A549 (cell line): ENCODE measurements at regions not wholly inside any gene's neighbourhood (a gene's known extent, or its start where the extent isn't known, plus 50 kb on each side); places are given as distances from the start of the nearest gene placed in this dataset.

ENCODE experiments used
- ATAC-seq, 2 experiments: fragments of 200-7000 bp in 1 of 2; fragments of >200 bp in 1 of 2; cut with Nextera tagmentation in 1 of 2; cut with Tn5 transposase in 1 of 2; 3 replicates each; pipeline versions ENCODE4 v1.8.0 to v1.9.1; 2018 to 2020; ENCODE audit warnings: mild to moderate bottlenecking in 1 of 2, moderate library complexity in 1 of 2
- CTCF ChIA-PET: fragments of 300-600 bp; sonication (Branson Sonifier 250); formaldehyde crosslinking; extraction: SDS; loops from one replicate; lab custom pipeline; 2021; ENCODE audit warnings: antibody characterized with exemption, inconsistent platforms; lab: Yijun Ruan, JAX
- POLR2A ChIA-PET: fragments of 350-600 bp; formaldehyde crosslinking; extraction: SDS; loops from one replicate; lab custom pipeline; 2021; ENCODE audit warnings: antibody characterized with exemption, inconsistent platforms; lab: Yijun Ruan, JAX
- DNase-seq, 2 experiments: peaks; one replicate each; pipeline versions ENCODE4 v3.0.0 to v3.0.0-alpha.2; 2011 to 2016; ENCODE audit warnings: low read depth in 1 of 2, low spot score in 1 of 2
- FAIRE-seq: peaks from 2 replicates; lab custom pipeline; 2011; peaks lifted over from hg19 to GRCh38; lab: Jason Lieb, UNC
- H3K27ac ChIP-seq, 2 experiments: fragments of >200 bp; sonication (Bioruptor Twin); formaldehyde crosslinking; 3 replicates each; pipeline ENCODE4 v1.5.1; 2016 to 2017
- H3K4me1 ChIP-seq: fragments of >200 bp; sonication (Bioruptor Twin); formaldehyde crosslinking; 3 replicates; pipeline ENCODE4 v1.6.1; 2016
- H3K4me2 ChIP-seq: fragments of >200 bp; sonication (Bioruptor Twin); formaldehyde crosslinking; 3 replicates; pipeline ENCODE4 v1.6.1; 2016
- H3K4me3 ChIP-seq: fragments of >200 bp; sonication (Bioruptor Twin); formaldehyde crosslinking; 3 replicates; pipeline ENCODE4 v1.5.1; 2016
- H3K9me3 ChIP-seq: fragments of >200 bp; sonication (Bioruptor Twin); formaldehyde crosslinking; 3 replicates; pipeline ENCODE4 v1.6.1; 2016
- BCL3 ChIP-seq: fragments of >200 bp; sonication (Bioruptor Twin); formaldehyde crosslinking; IDR thresholded peaks from 3 replicates; pipeline ENCODE4 v1.6.1; 2016
- BHLHE40 ChIP-seq: IDR thresholded peaks from 2 replicates; pipeline ENCODE4 v1.6.1; 2012; ENCODE audit warnings: low read depth, low read length, inconsistent platforms
- CHD2 ChIP-seq: fragments of 150-350 bp; IDR thresholded peaks from 2 replicates; pipeline ENCODE4 v1.6.1; 2014; ENCODE audit warnings: low read length; ENCODE audit not compliant: partially characterized antibody
- CHD4 ChIP-seq: fragments of 200-600 bp; sonication (generic); IDR thresholded peaks from 2 replicates; pipeline ENCODE4 v1.6.1; 2016; ENCODE audit warnings: antibody characterized with exemption, mild to moderate bottlenecking, borderline replicate concordance
- E2F6 ChIP-seq: IDR thresholded peaks from 2 replicates; pipeline ENCODE4 v1.6.1; 2012; ENCODE audit warnings: low read depth, borderline replicate concordance
- EP300 ChIP-seq, 2 experiments: fragments of >200 bp; sonication (Bioruptor Twin); formaldehyde crosslinking; IDR thresholded peaks; 2 replicates in 1 of 2; 3 replicates in 1 of 2; pipeline ENCODE4 v1.6.1; 2016 to 2017
- FOXS1 ChIP-seq: fragments of 250-450 bp; sonication (Bioruptor Pico); IDR thresholded peaks from 2 replicates; pipeline ENCODE4 v1.5.0; 2020; ENCODE audit warnings: mild to moderate bottlenecking, moderate library complexity
- HOXA7 ChIP-seq: fragments of 250-450 bp; sonication (Bioruptor Pico); IDR thresholded peaks from 2 replicates; pipeline ENCODE4 v1.5.0; 2020; ENCODE audit warnings: mild to moderate bottlenecking, moderate library complexity
- JUN ChIP-seq, 2 experiments: fragments of >200 bp; sonication (Bioruptor Twin); formaldehyde crosslinking; IDR thresholded peaks; 2 replicates in 1 of 2; 3 replicates in 1 of 2; pipeline ENCODE4 v1.6.1; 2016 to 2017
- MAFK ChIP-seq: fragments of 450-650 bp; IDR thresholded peaks from 2 replicates; pipeline ENCODE4 v1.6.1; 2014; ENCODE audit not compliant: partially characterized antibody
- NFE2L2 ChIP-seq: fragments of 150-350 bp; conservative IDR thresholded peaks from 2 replicates; pipeline ENCODE4 v1.6.1; 2014; ENCODE audit warnings: low read length
- POLR2AphosphoS2 ChIP-seq: conservative IDR thresholded peaks from 2 replicates; pipeline ENCODE4 v1.6.1; 2012; ENCODE audit warnings: low read length, improper control_type of control experiment, inconsistent platforms
- RAD21 ChIP-seq, 2 experiments: fragments of >200 bp in 1 of 2; sonication (Bioruptor Twin) in 1 of 2; formaldehyde crosslinking in 1 of 2; IDR thresholded peaks in 1 of 2; conservative IDR thresholded peaks in 1 of 2; 2 replicates in 1 of 2; 3 replicates in 1 of 2; pipeline ENCODE4 v1.6.1; 2012 to 2018; ENCODE audit warnings: inconsistent platforms in 1 of 2
- RARB ChIP-seq: fragments of 250-450 bp; sonication (Bioruptor Pico); IDR thresholded peaks from 2 replicates; pipeline ENCODE4 v1.8.0; 2021; ENCODE audit warnings: mild to moderate bottlenecking, moderate library complexity
- SMC3 ChIP-seq: fragments of >200 bp; sonication (Bioruptor Twin); formaldehyde crosslinking; IDR thresholded peaks from 3 replicates; pipeline ENCODE4 v1.6.1; 2018; ENCODE audit warnings: inconsistent platforms
- TP53 ChIP-seq: fragments of 250-450 bp; sonication (Bioruptor Pico); IDR thresholded peaks from 2 replicates; pipeline ENCODE4 v1.5.0; 2021; ENCODE audit warnings: mild to moderate bottlenecking, moderate library complexity
- ZNF302 ChIP-seq: fragments of 250-450 bp; sonication (Bioruptor Pico); IDR thresholded peaks from 2 replicates; pipeline ENCODE4 v1.9.0; 2021; ENCODE audit warnings: inconsistent platforms, mild to moderate bottlenecking, moderate library complexity
- WGBS: methylation state at CpG from one replicate; pipeline ENCODE4 v1.1.6; 2017; ENCODE audit errors: missing lambda C conversion rate; 5-methylcytosine and 5-hydroxymethylcytosine counted together
- TF ChIP-seq, protein P1 (sequence below): fragments of 450-650 bp; IDR thresholded peaks from 2 replicates; pipeline ENCODE4 v1.6.1; 2014; ENCODE audit warnings: antibody characterized with exemption
- TF ChIP-seq, protein P2 (sequence below): fragments of 250-450 bp; sonication (Bioruptor Pico); IDR thresholded peaks from 2 replicates; pipeline ENCODE4 v1.5.0; 2020; ENCODE audit warnings: low read depth, mild to moderate bottlenecking, moderate library complexity

DNA sequence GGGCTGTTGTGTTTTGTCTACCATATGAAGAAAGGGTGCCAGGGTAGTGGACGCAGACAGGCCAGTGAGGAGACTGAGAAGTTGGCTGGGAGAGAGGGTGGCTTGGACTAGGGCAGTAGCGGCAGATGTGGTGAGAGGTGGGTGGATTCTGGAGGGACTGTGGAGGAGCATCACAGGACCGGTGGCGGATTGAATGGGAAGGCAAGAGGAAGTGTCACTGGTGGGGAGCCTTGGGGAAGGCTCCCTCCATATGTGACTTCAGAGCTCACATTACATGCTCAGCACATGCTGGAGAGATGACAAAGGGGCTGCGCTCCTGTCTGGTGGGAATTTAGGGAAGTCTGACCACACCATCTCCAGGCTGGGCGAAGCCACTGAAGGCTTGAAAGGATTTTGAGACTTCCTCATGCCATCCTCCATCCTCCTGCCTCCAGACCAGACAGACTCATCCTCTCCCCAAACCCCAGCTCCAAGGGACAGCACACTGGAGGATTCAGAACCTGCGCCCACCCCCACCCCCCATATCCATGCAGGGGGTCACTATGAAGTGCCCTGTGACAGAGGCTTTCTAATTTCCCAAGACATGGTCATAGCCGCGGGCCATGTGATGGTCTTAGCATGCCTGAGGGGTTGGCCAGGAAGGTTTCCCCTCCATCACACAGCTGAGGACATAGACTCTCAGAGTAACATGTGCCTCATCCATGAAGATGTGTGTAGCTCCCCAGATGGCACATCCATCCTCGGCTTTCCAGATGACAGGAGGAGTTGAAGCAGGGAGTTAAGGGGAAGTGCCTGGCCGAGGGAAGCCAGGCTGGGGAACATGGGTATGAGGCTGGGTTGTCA, 138.8 kb upstream of the WNT4 start:
- no peak for TF ChIP-seq EP300 (IDR thresholded peaks at IDR 0.05)
- no peak for TF ChIP-seq FOXS1
- no peak for TF ChIP-seq TP53 (CRISPR knock-in tag)
- H3K4me1 ChIP-seq = no peaks in the 10 kb centered on the region
- H3K9me3 ChIP-seq = no peaks in the 10 kb centered on the region
- ChIA-PET POLR2A (no interaction called here), CTCF (interaction anchor here (0.6 to 1.1 kb wide), 2 partner anchors 21 to 89 kb away, joined by 3 read pairs; no protein-coding TSS in a partner anchor)
- DNase-seq (no peak), FAIRE-seq (no peak), ATAC-seq (no peak)
- no peak overlapping the region for H3K4me3 ChIP-seq
- WGBS = 69% methylated on average over 7 of the region's 11 CpGs
- H3K4me2 ChIP-seq = no peak overlapping the region
- H3K27ac ChIP-seq = no peak overlapping the region

DNA sequence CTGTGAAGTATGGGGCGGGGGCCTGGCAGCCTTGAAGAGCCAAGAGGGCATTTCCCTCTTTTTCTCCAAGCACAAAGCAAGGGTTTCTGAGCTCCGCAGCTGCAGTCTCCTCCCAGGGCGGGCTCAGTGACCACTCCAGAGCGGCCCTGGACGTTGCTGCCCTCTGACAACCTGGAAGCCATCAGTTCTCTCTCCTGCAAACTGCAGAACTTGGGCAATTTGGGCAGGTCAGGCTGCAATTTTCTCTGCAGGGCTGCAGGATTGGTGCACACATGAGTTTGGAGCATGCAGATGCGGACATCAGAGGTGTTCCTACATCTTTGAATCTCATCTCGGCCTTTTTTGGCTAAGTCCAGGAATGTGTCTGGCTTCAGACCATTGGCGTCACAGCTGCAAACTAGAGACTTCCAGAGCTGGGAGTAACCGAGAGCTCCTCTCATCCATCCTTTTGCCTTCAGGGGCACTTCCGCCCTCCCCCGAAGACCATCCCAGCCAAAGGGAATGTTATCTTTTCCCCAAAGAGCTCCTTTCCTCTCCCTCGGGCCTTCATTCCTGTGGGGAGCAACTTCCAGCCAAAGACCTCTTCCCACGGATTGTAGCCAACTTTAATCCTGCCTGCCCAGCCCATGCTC, 139.6 kb upstream of the WNT4 start:
- DNase-seq (no peak), ATAC-seq (no peak), FAIRE-seq (no peak)
- Histone ChIP-seq H3K4me1 (no peaks in the 10 kb centered on the region), H3K9me3 (no peaks in the 10 kb centered on the region), H3K4me2 (no peak overlapping the region), H3K4me3 (no peak overlapping the region), H3K27ac (no peak overlapping the region)
- TF ChIP-seq BHLHE40 (no peak), BCL3 (no peak), CHD4 (no peak), SMC3 (no peak), RAD21 (conservative IDR thresholded peaks at IDR 0.05 in 1 of 2, IDR thresholded peaks at IDR 0.05 in 1 of 2) (no peak), POLR2AphosphoS2 (no peak), EP300 (IDR thresholded peaks at IDR 0.05) (no peak), JUN (IDR thresholded peaks at IDR 0.05) (no peak), NFE2L2 (no peak), RARB (CRISPR knock-in tag) (no peak), CHD2 (no peak), MAFK (no peak)
- CTCF ChIA-PET = interaction anchor here (1.1 kb wide), 1 partner anchor 22 kb away, joined by 3 read pairs; no protein-coding TSS in a partner anchor
- POLR2A ChIA-PET = no interaction called here
- WGBS = 73% methylated on average over 9 of the region's 13 CpGs

DNA sequence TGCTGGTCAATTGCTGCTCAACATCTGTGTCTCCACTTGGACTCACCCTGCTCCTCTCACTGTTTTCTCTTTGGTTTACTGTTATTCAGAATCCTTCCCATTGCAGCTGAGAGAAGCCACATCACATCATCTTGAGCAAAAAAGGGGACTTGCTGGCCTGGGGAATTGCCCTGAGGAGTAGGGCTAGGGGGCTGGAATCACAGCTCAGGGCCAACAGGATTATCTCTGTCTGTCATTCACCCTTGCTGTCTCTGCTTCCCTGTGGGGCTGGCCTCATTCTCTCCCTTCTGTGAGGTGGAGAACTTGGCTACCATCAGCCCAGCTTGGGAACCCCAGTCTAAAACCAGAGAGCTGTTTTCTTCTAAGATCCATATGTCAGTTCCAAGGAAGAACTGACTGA, 140.7 kb upstream of the WNT4 start:
- no peak for FAIRE-seq
- ChIA-PET POLR2A (no interaction called here), CTCF (no interaction called here)
- no peaks in the 10 kb centered on the region for H3K4me1 ChIP-seq
- no peak for DNase-seq
- no peak overlapping the region for H3K4me2 ChIP-seq
- TF ChIP-seq, protein P1, sequence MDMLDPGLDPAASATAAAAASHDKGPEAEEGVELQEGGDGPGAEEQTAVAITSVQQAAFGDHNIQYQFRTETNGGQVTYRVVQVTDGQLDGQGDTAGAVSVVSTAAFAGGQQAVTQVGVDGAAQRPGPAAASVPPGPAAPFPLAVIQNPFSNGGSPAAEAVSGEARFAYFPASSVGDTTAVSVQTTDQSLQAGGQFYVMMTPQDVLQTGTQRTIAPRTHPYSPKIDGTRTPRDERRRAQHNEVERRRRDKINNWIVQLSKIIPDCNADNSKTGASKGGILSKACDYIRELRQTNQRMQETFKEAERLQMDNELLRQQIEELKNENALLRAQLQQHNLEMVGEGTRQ = no peak
- TF ChIP-seq E2F6 (no peak), CHD2 (no peak), POLR2AphosphoS2 (no peak), ZNF302 (CRISPR knock-in tag) (no peak), BCL3 (no peak), BHLHE40 (no peak), SMC3 (no peak), HOXA7 (CRISPR knock-in tag) (no peak)
- TF ChIP-seq, protein P2, sequence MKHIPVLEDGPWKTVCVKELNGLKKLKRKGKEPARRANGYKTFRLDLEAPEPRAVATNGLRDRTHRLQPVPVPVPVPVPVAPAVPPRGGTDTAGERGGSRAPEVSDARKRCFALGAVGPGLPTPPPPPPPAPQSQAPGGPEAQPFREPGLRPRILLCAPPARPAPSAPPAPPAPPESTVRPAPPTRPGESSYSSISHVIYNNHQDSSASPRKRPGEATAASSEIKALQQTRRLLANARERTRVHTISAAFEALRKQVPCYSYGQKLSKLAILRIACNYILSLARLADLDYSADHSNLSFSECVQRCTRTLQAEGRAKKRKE (CRISPR knock-in tag) = no peak
- H3K9me3 ChIP-seq = no peaks in the 10 kb centered on the region
- no peak overlapping the region for H3K4me3 ChIP-seq
- no peak overlapping the region for H3K27ac ChIP-seq
- no peak for ATAC-seq
